ENCODE measurements at regions not wholly inside any gene's neighbourhood (a gene's known extent, or its start where the extent isn't known, plus 50 kb on each side); places are given as distances from the start of the nearest gene placed in this dataset.

- TF ChIP-seq CTCF (IDR thresholded peaks at IDR 0.05; ENCODE audit: low read depth, low read length) (no peak), EZH2phosphoT487 (IDR thresholded peaks at IDR 0.05; ENCODE audit: low read depth) (no peak)
These were observed 103.1 kb upstream of the SLC2A1 start for GRCh38 chr1:43061757-43062156.
